ENCODE measurements at regions not wholly inside any gene's neighbourhood (a gene's known extent, or its start where the extent isn't known, plus 50 kb on each side); places are given as distances from the start of the nearest gene placed in this dataset.

- FAIRE-seq (no peak), ATAC-seq (no peak), DNase-seq (ENCODE audit: low read depth, low spot score) (no peak)
- Histone ChIP-seq H3K27me3 (replicated peaks in 1 of 2; ENCODE audit: control insufficient read depth in 2 of 2, insufficient read depth in 2 of 2, low read length in 1 of 2) (no peaks in the 10 kb centered on the region), H3K9me3 (replicated peaks; ENCODE audit: control insufficient read depth, insufficient read depth, low read length) (no peaks in the 10 kb centered on the region), H3K27ac (ENCODE audit: control insufficient read depth, insufficient read depth) (no peak overlapping the region), H3K9ac (ENCODE audit: control insufficient read depth, insufficient read depth, low read length) (no peak overlapping the region), H3K36me3 (ENCODE audit: control insufficient read depth in 2 of 2, insufficient read depth in 2 of 2, low read length in 1 of 2) (no peaks in the 10 kb centered on the region), H2AFZ (ENCODE audit: control insufficient read depth, low read depth, low read length) (no peak overlapping the region), H3K79me2 (ENCODE audit: control insufficient read depth, insufficient read depth, low read length) (no peaks in the 10 kb centered on the region), H4K20me1 (ENCODE audit: control insufficient read depth, insufficient read depth) (no peaks in the 10 kb centered on the region), H3K4me1 (ENCODE audit: control insufficient read depth, insufficient read depth, low read length) (no peaks in the 10 kb centered on the region), H3K4me2 (ENCODE audit: control insufficient read depth, insufficient read depth) (no peak overlapping the region), H3K4me3 (no peak overlapping the region)
- in situ Hi-C loops (cut with MboI): no loop called here
- ChIA-PET CTCF (interaction anchor here (1.1 kb wide), 1 partner anchor 10 kb away, joined by 4 read pairs; no protein-coding TSS in a partner anchor), POLR2A (interaction anchor here (1.4 kb wide), 1 partner anchor 16 kb away, joined by 4 read pairs; no protein-coding TSS in a partner anchor), SMC1A (ENCODE audit: uncharacterized antibody, unreplicated experiment) (interaction anchor here (0.7 to 1.4 kb wide), 3 partner anchors 16 to 70 kb away, joined by 3 to 6 read pairs (median 3); no protein-coding TSS in a partner anchor), RAD21 (ENCODE audit: unreplicated experiment) (interaction anchor here (1.3 kb wide), 1 partner anchor 22 kb away, joined by 3 read pairs; no protein-coding TSS in a partner anchor)
- 5% methylated on average over 1 of the region's 1 CpG for WGBS (ENCODE audit: insufficient coverage, insufficient replicate concordance, low lambda C conversion rate, missing lambda C conversion rate)
- BruUV-seq (replicated peaks): no TSS peak
- intact Hi-C loops (cut with micrococcal nuclease; ENCODE audit: unreplicated experiment): no loop called here
- peak; percentile 44; the same call in 1 of the 2 replicates for TF ChIP-seq RAD51 (IDR thresholded peaks at IDR 0.05)
- TF ChIP-seq HDAC6 (IDR thresholded peaks at IDR 0.05; ENCODE audit: unreplicated experiment): no peak
Measured at GRCh38 chr3:180294282-180295027, 257.7 kb upstream of the PEX5L start.

- RAD21 ChIA-PET (ENCODE audit: unreplicated experiment): interaction anchor here (1.3 kb wide), 1 partner anchor 21 kb away, joined by 3 read pairs; no protein-coding TSS in a partner anchor
- POLR2A ChIA-PET: interaction anchor here (0.7 kb wide), 1 partner anchor 43 kb away, joined by 3 read pairs; no protein-coding TSS in a partner anchor
- TF ChIP-seq PAX8 (IDR thresholded peaks at IDR 0.05) (no peak), BACH1 (IDR thresholded peaks at IDR 0.05; ENCODE audit: borderline replicate concordance) (no peak), MAX (IDR thresholded peaks at IDR 0.05; ENCODE audit: low read depth, low read length) (no peak), ZSCAN29 (IDR thresholded peaks at IDR 0.05) (no peak), CEBPZ (IDR thresholded peaks at IDR 0.05; ENCODE audit: low read depth, low read length) (no peak), SIN3A (IDR thresholded peaks at IDR 0.05; ENCODE audit: low read depth, low read length) (no peak), PBX3 (IDR thresholded peaks at IDR 0.05; ENCODE audit: insufficient replicate concordance, low read depth, low read length) (no peak), JUND (IDR thresholded peaks at IDR 0.05; ENCODE audit: low read depth, low read length) (no peak), CBX3 (IDR thresholded peaks at IDR 0.05; ENCODE audit: borderline replicate concordance, low read depth) (no peak), PML (IDR thresholded peaks at IDR 0.05; ENCODE audit: low read length) (no peak)
Measured at GRCh38 chr3:180295811-180296210, 259.1 kb upstream of the PEX5L start.

More at GRCh38 chr3:180295811-180296210, 259.1 kb upstream of the PEX5L start:
- Histone ChIP-seq H3K9ac (ENCODE audit: control insufficient read depth, insufficient read depth, low read length) (no peak overlapping the region), H2AFZ (ENCODE audit: control insufficient read depth, low read depth, low read length) (no peak overlapping the region), H3K4me1 (ENCODE audit: control insufficient read depth, insufficient read depth, low read length) (no peaks in the 10 kb centered on the region), H4K20me1 (ENCODE audit: control insufficient read depth, insufficient read depth) (no peaks in the 10 kb centered on the region), H3K79me2 (ENCODE audit: control insufficient read depth, insufficient read depth, low read length) (no peaks in the 10 kb centered on the region), H3K27me3 (replicated peaks in 1 of 2; ENCODE audit: control insufficient read depth in 2 of 2, insufficient read depth in 2 of 2, low read length in 1 of 2) (no peaks in the 10 kb centered on the region), H3K27ac (ENCODE audit: control insufficient read depth, insufficient read depth) (no peak overlapping the region), H3K36me3 (ENCODE audit: control insufficient read depth in 2 of 2, insufficient read depth in 2 of 2, low read length in 1 of 2) (no peaks in the 10 kb centered on the region), H3K9me3 (replicated peaks; ENCODE audit: control insufficient read depth, insufficient read depth, low read length) (no peaks in the 10 kb centered on the region), H3K4me2 (ENCODE audit: control insufficient read depth, insufficient read depth) (no peak overlapping the region), H3K4me3 (no peak overlapping the region)
- no peak for DNase-seq (ENCODE audit: low read depth, low spot score)
- no peak for FAIRE-seq
- ChIA-PET CTCF (no interaction called here), SMC1A (ENCODE audit: uncharacterized antibody, unreplicated experiment) (interaction anchor here (1.4 kb wide), 1 partner anchor 40 kb away, joined by 3 read pairs; no protein-coding TSS in a partner anchor)
- intact Hi-C loops (cut with micrococcal nuclease; ENCODE audit: unreplicated experiment) (no loop called here), in situ Hi-C loops (cut with MboI) (no loop called here)
- WGBS (ENCODE audit: insufficient coverage, insufficient replicate concordance, low lambda C conversion rate, missing lambda C conversion rate): 21% methylated on average over 2 of the region's 2 CpGs
- ATAC-seq: no peak
- BruUV-seq (replicated peaks): no TSS peak

Data from GM12878 (cell line).